Colonic mucosa (tissue), 4 donors: ENCODE measurements at regions not wholly inside any gene's neighbourhood (a gene's known extent, or its start where the extent isn't known, plus 50 kb on each side); places are given as distances from the start of the nearest gene placed in this dataset.
"Not testable (repeated sequence)": the region's sequence is repeated elsewhere in the genome, so short reads cannot be mapped to it uniquely, and the experiment has no call there.

Source experiments
- DNase-seq: peaks from one replicate; pipeline ENCODE4 v3.0.0-alpha.2; 2020
- H3K27ac ChIP-seq: fragments of 200-600 bp; one replicate; pipeline ENCODE4 v1.8.0; 2021
- H3K27me3 ChIP-seq: fragments of 200-600 bp; one replicate; pipeline ENCODE4 v1.8.0; 2021
- H3K36me3 ChIP-seq: fragments of 200-600 bp; one replicate; pipeline ENCODE4 v1.8.0; 2021
- H3K4me1 ChIP-seq: fragments of 200-600 bp; one replicate; pipeline ENCODE4 v1.8.0; 2021; ENCODE audit warnings: mild to moderate bottlenecking
- H3K4me3 ChIP-seq: fragments of 200-600 bp; one replicate; pipeline ENCODE4 v1.8.0; 2021
- H3K9ac ChIP-seq, 2 donors: one replicate each; pipeline ENCODE4 v1.7.0; 2013; ENCODE audit warnings: control low read depth in 2 of 2, low read depth in 2 of 2, low read length in 2 of 2
- H3K9me3 ChIP-seq: fragments of 200-600 bp; one replicate; pipeline ENCODE4 v1.8.0; 2021
- CTCF ChIP-seq: fragments of 200-600 bp; IDR thresholded peaks from one replicate; pipeline ENCODE4 v1.8.0; 2022; ENCODE audit warnings: antibody characterized with exemption, mild to moderate bottlenecking
- intact Hi-C: fragments of 100-400 bp; cut with DNase I; formaldehyde crosslinking; loops from one replicate; pipeline ENCODE4 v1.14.1; 2022
- donor health status: healthy.
- donor health status: DM: no; HTN: no; CAD: no.
- donor health status: DM: no; HTN: no; CAD: no.

GRCh38 chr12:94916663-94917062 is 86.8 kb downstream of the NDUFA12 start:
- H3K9ac ChIP-seq: no peak overlapping the region
- H3K9me3 ChIP-seq: no peaks in the 10 kb centered on the region
- no peak overlapping the region for H3K4me3 ChIP-seq
- H3K36me3 ChIP-seq: no peaks in the 10 kb centered on the region
- H3K27me3 ChIP-seq: no peaks in the 10 kb centered on the region
- no peak for DNase-seq
- no peaks in the 10 kb centered on the region for H3K4me1 ChIP-seq
- intact Hi-C loops: no loop called here
- no peak for TF ChIP-seq CTCF
- no peak overlapping the region for H3K27ac ChIP-seq

- no peak overlapping the region for H3K4me3 ChIP-seq
- no peak for TF ChIP-seq CTCF
- intact Hi-C loops: no loop called here
- H3K27ac ChIP-seq: no peak overlapping the region
- H3K9ac ChIP-seq: no peak overlapping the region
- no peaks in the 10 kb centered on the region for H3K9me3 ChIP-seq
- H3K27me3 ChIP-seq: no peaks in the 10 kb centered on the region
- DNase-seq: no peak
- H3K4me1 ChIP-seq: no peaks in the 10 kb centered on the region
- H3K36me3 ChIP-seq: no peaks in the 10 kb centered on the region
Measured at GRCh38 chr12:94909663-94910062, 93.8 kb downstream of the NDUFA12 start.

GRCh38 chr12:94905749-94906148 is 97.7 kb downstream of the NDUFA12 start:
- H3K27ac ChIP-seq, intact Hi-C loops: not testable (repeated sequence)

GRCh38 chr12:94900496-94900895 is 103.0 kb downstream of the NDUFA12 start:
- Histone ChIP-seq H3K27me3 (no peaks in the 10 kb centered on the region), H3K4me3 (no peak overlapping the region), H3K4me1 (no peaks in the 10 kb centered on the region), H3K27ac (no peak overlapping the region), H3K36me3 (no peaks in the 10 kb centered on the region), H3K9ac (no peak overlapping the region), H3K9me3 (no peaks in the 10 kb centered on the region)
- no peak for DNase-seq
- no peak for TF ChIP-seq CTCF
- intact Hi-C loops: no loop called here

More at GRCh38 chr12:94905749-94906148, 97.7 kb downstream of the NDUFA12 start:
- not testable (repeated sequence) for H3K36me3 ChIP-seq, DNase-seq, H3K4me1 ChIP-seq, H3K9ac ChIP-seq, H3K9me3 ChIP-seq, H3K4me3 ChIP-seq, H3K27me3 ChIP-seq

GRCh38 chr12:94898388-94898787 is 105.1 kb downstream of the NDUFA12 start:
- Histone ChIP-seq H3K36me3 (no peaks in the 10 kb centered on the region), H3K27ac (no peak overlapping the region), H3K9ac (no peak overlapping the region), H3K4me3 (no peak overlapping the region), H3K27me3 (no peaks in the 10 kb centered on the region), H3K4me1 (no peaks in the 10 kb centered on the region), H3K9me3 (no peaks in the 10 kb centered on the region)
- intact Hi-C loops: no loop called here
- no peak for DNase-seq
- TF ChIP-seq CTCF: no peak

GRCh38 chr12:94892544-94893267 is 110.8 kb downstream of the NDUFA12 start:
- intact Hi-C loops: no loop called here
- no peaks in the 10 kb centered on the region for H3K27me3 ChIP-seq
- no peak overlapping the region for H3K27ac ChIP-seq
- H3K4me3 ChIP-seq: no peak overlapping the region
- no peaks in the 10 kb centered on the region for H3K4me1 ChIP-seq
- H3K9me3 ChIP-seq: no peaks in the 10 kb centered on the region
- no peaks in the 10 kb centered on the region for H3K36me3 ChIP-seq
- H3K9ac ChIP-seq: no peak overlapping the region
- TF ChIP-seq CTCF: no peak
- DNase-seq: no peak
